ENCODE measurements at regions not wholly inside any gene's neighbourhood (a gene's known extent, or its start where the extent isn't known, plus 50 kb on each side); places are given as distances from the start of the nearest gene placed in this dataset.
"Not testable (repeated sequence)": the region's sequence is repeated elsewhere in the genome, so short reads cannot be mapped to it uniquely, and the experiment has no call there.

GRCh38 chr12:8382556-8382955 is 73.2 kb upstream of the CLEC6A start:
- not testable (repeated sequence) for TF ChIP-seq EZH2 (IDR thresholded peaks at IDR 0.05; ENCODE audit: insufficient read depth, poor library complexity, severe bottlenecking); EZH2phosphoT487 (IDR thresholded peaks at IDR 0.05; ENCODE audit: insufficient read depth, low read depth)

All from GM23248 (cell line).